Aorta (tissue), 5 donors: ENCODE measurements at regions not wholly inside any gene's neighbourhood (a gene's known extent, or its start where the extent isn't known, plus 50 kb on each side); places are given as distances from the start of the nearest gene placed in this dataset.

ENCODE experiments used
- ATAC-seq: fragments of 200-7000 bp; cut with Tn5 transposase; one replicate; pipeline ENCODE4 v1.9.1; 2022; ENCODE audit warnings: moderate library complexity; ENCODE audit not compliant: low FRiP score
- DNase-seq, 2 donors: peaks; one replicate each; pipeline ENCODE4 v3.0.0-alpha.2; 2020
- H3K27ac ChIP-seq, 2 donors: one replicate each; pipeline ENCODE4 v1.5.1; 2013; ENCODE audit warnings: low read length in 2 of 2, mild to moderate bottlenecking in 2 of 2, moderate library complexity in 2 of 2, control low read depth in 1 of 2, inconsistent platforms in 1 of 2, low read depth in 1 of 2
- H3K27me3 ChIP-seq, 2 donors: one replicate each; pipeline ENCODE4 v1.6.1; 2013; ENCODE audit warnings: control low read depth in 1 of 2, low read length in 1 of 2, mild to moderate bottlenecking in 1 of 2, moderate library complexity in 1 of 2; ENCODE audit not compliant: insufficient read depth in 2 of 2, control insufficient read depth in 1 of 2
- H3K36me3 ChIP-seq, 2 donors: one replicate each; pipeline ENCODE4 v1.6.1; 2013; ENCODE audit warnings: control low read depth in 1 of 2, low read length in 1 of 2, mild to moderate bottlenecking in 1 of 2; ENCODE audit not compliant: insufficient read depth in 2 of 2, control insufficient read depth in 1 of 2
- H3K4me1 ChIP-seq, 2 donors: one replicate each; pipeline ENCODE4 v1.6.1; 2013; ENCODE audit warnings: low read length in 2 of 2, control low read depth in 1 of 2, mild to moderate bottlenecking in 1 of 2, moderate library complexity in 1 of 2; ENCODE audit not compliant: insufficient read depth in 2 of 2, control insufficient read depth in 1 of 2
- H3K4me3 ChIP-seq, 2 donors: one replicate each; pipeline ENCODE4 v1.5.1; 2013; ENCODE audit warnings: low read length in 2 of 2, control low read depth in 1 of 2, mild to moderate bottlenecking in 1 of 2
- H3K9me3 ChIP-seq: one replicate; pipeline ENCODE4 v1.6.1; 2013; ENCODE audit warnings: mild to moderate bottlenecking, low read length; ENCODE audit not compliant: control insufficient read depth
- WGBS, 2 donors: extraction: QIAGEN DNeasy Blood & Tissue Kit; methylation state at CpG; one replicate each; pipeline ENCODE4 v1.1.7; 2013; 5-methylcytosine and 5-hydroxymethylcytosine counted together
- intact Hi-C, 2 donors: fragments of 100-400 bp; cut with DNase I; formaldehyde crosslinking; loops; one replicate each; pipeline versions ENCODE4 v1.14.2 to v1.15.0; 2022
- donor health status: healthy with polysubstance abuse.
- donor health status: Bipolar disorder and iron deficiency.
- donor health status: DM: no; HTN: no; CAD: no.
- donor health status: DM: no; HTN: no; CAD: no.
- donor health status: DM: yes; HTN: yes; CAD: no.

- no peak overlapping the region for H3K4me3 ChIP-seq
- intact Hi-C loops, result no loop called here
- H3K4me1 ChIP-seq, result no peaks in the 10 kb centered on the region
- no peak overlapping the region for H3K27ac ChIP-seq
- DNase-seq (no peak), ATAC-seq (no peak)
- H3K9me3 ChIP-seq, result peaks cover 6% of the 10 kb centered on the region
- peaks cover 0 to 1% of the 10 kb centered on the region in 2 donors for H3K27me3 ChIP-seq
- no peaks in the 10 kb centered on the region for H3K36me3 ChIP-seq
- WGBS, 2 donors, result 86 to 88% methylated on average over 2 of the region's 2 CpGs
Measured at GRCh38 chr21:22125581-22125980, 1127.4 kb downstream of the NCAM2 start.

DNA sequence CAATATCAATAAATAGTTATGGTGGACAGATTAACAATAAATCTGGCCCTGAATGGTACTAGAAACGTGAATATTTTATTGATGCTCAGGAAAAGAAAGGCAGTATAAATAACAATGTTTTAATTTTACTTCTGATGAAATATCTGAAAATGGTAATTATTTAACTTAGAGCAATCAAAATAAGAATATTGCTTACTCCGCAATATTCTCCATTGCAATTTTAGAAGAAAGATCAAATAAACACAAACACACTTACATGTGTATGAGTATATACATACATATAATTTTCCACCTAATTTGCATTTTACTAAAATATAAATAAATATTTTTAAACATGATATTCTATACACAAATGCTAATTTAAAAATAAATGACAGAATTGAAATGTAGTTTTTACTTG, 1130.5 kb downstream of the NCAM2 start:
- intact Hi-C loops, result no loop called here
- H3K4me3 ChIP-seq, result no peak overlapping the region
- no peaks in the 10 kb centered on the region for H3K36me3 ChIP-seq
- no peaks in the 10 kb centered on the region for H3K4me1 ChIP-seq
- no peak overlapping the region for H3K27ac ChIP-seq
- DNase-seq, result no peak
- ATAC-seq, result no peak
- no peaks in the 10 kb centered on the region for H3K27me3 ChIP-seq
- WGBS, 2 donors, result 64 to 68% methylated on average over 2 of the region's 2 CpGs
- H3K9me3 ChIP-seq, result no peaks in the 10 kb centered on the region

DNA sequence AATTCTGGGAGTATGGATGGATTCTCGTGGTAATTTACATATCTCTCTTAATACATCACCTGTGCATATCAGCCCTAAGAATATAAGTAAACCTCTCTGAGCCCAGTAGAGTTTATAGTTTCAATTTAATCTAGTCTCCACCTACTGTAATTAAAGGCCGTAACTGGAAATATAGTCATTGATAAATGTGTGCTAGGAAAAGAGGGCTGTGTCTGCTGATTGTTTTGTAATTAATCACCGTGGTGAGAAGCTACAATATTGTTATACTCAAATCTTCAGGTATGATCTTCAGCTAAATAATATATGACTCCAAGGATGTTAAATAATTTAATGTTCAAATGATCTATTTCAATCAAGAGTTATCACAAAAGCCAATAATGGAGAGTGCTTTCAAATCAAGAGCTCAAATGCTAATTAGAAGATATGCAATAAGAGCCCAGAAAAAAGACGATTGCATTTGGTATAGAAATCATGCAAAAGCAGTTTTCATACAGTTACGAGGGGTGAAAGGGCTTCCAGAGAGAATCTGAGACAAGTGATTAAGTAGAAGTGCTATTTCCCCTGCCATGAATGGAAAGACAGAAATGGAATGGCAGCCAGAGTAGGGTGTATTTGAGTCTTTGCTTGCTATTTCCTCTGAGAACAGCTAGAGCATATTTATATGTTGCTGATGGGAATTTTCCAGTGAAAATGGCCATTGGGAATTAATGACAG, 1134.3 kb downstream of the NCAM2 start:
- no peak overlapping the region for H3K27ac ChIP-seq
- no peaks in the 10 kb centered on the region for H3K36me3 ChIP-seq
- intact Hi-C loops, result no loop called here
- DNase-seq (no peak), ATAC-seq (no peak)
- 75 to 82% methylated on average over 5 of the region's 5 CpGs for WGBS, 2 donors
- H3K27me3 ChIP-seq, result no peaks in the 10 kb centered on the region
- no peaks in the 10 kb centered on the region for H3K4me1 ChIP-seq
- H3K4me3 ChIP-seq, result no peak overlapping the region
- no peaks in the 10 kb centered on the region for H3K9me3 ChIP-seq

- H3K4me1 ChIP-seq, result no peaks in the 10 kb centered on the region
- DNase-seq (no peak), ATAC-seq (no peak)
- no peaks in the 10 kb centered on the region for H3K9me3 ChIP-seq
- intact Hi-C loops, result no loop called here
- 81 to 86% methylated on average over 3 of the region's 3 CpGs for WGBS, 2 donors
- no peaks in the 10 kb centered on the region for H3K27me3 ChIP-seq
- H3K36me3 ChIP-seq, result no peaks in the 10 kb centered on the region
- no peak overlapping the region for H3K27ac ChIP-seq
- no peak overlapping the region for H3K4me3 ChIP-seq
Measured at GRCh38 chr21:22136740-22137139, 1138.5 kb downstream of the NCAM2 start.

DNA sequence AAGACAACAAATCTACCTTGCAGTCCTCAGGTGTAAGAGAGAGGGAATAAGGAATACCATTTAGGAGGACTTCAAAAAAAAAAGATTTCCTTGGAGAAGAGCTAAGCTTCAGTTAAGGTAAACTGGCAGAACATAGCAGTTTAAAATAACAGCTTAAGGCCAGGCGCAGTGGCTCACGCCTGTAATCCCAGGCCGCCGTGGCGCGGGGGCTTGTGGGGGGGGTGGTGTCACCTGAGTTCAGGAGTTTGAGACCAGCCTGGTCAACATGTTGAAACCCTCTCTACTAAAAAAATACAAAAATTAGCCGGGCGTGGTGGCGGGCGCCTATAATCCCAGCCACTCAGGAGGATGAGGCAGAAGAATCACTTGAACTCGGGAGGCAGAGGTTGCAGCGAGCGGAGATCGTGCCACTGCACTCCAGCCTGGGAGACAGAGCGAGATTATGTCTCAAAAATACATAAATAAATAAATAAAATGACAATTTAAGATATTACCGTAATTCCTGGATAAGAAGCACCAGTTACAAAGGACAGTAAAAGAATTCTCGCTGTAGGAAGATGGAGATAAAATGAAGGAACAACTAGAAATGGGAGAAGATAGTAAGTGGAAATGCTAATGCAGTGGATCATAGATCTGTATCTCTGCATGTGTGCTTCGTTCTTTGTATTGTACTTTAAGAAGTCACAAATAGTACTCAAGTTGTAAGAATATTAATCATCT, 1140.2 kb downstream of the NCAM2 start:
- intact Hi-C loops, result no loop called here
- no peak for ATAC-seq
- DNase-seq, result no peak
- Histone ChIP-seq H3K9me3 (no peaks in the 10 kb centered on the region), H3K36me3 (no peaks in the 10 kb centered on the region), H3K4me3 (no peak overlapping the region), H3K4me1 (no peaks in the 10 kb centered on the region), H3K27me3 (no peaks in the 10 kb centered on the region), H3K27ac (no peak overlapping the region)
- WGBS, 2 donors, result 84% methylated on average over 18 of the region's 18 CpGs

DNA sequence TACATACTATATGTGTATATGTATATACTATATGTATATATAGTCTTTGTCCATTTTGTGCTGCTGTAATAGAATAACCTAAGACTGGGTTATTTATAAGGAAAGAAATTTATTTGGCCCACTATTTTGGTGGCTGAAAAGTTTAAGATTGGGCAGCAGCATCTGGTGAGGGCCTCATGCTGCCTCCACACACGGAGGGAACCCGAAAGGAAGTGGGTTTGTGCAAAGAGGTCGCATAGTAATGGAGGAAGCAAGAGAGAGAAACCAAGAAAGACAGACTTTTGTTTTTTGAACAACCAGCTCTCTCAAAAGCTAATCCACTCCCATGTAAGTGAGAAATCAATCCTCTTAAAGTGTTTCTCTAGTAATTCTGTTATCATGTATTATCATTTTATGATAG, 1147.3 kb downstream of the NCAM2 start:
- DNase-seq (no peak), ATAC-seq (no peak)
- H3K27me3 ChIP-seq, result no peaks in the 10 kb centered on the region
- no peaks in the 10 kb centered on the region for H3K4me1 ChIP-seq
- WGBS, 2 donors, result 70 to 73% methylated on average over 3 of the region's 3 CpGs
- no peaks in the 10 kb centered on the region for H3K36me3 ChIP-seq
- peaks cover 3% of the 10 kb centered on the region for H3K9me3 ChIP-seq
- H3K4me3 ChIP-seq, result no peak overlapping the region
- intact Hi-C loops, result no loop called here
- no peak overlapping the region for H3K27ac ChIP-seq

- Histone ChIP-seq H3K9me3 (no peaks in the 10 kb centered on the region), H3K4me3 (no peak overlapping the region), H3K4me1 (no peaks in the 10 kb centered on the region), H3K27ac (no peak overlapping the region), H3K27me3 (no peaks in the 10 kb centered on the region), H3K36me3 (no peaks in the 10 kb centered on the region)
- ATAC-seq, result no peak
- intact Hi-C loops, result no loop called here
- no peak for DNase-seq
Measured at GRCh38 chr21:22154579-22155274, 1156.5 kb downstream of the NCAM2 start.

- ATAC-seq, result no peak
- DNase-seq, result no peak
- no peaks in the 10 kb centered on the region for H3K9me3 ChIP-seq
- no peaks in the 10 kb centered on the region for H3K4me1 ChIP-seq
- no peaks in the 10 kb centered on the region for H3K27me3 ChIP-seq
- no peak overlapping the region for H3K27ac ChIP-seq
- intact Hi-C loops, result no loop called here
- no peak overlapping the region for H3K4me3 ChIP-seq
- no peaks in the 10 kb centered on the region for H3K36me3 ChIP-seq
Measured at GRCh38 chr21:22164912-22165311, 1166.7 kb downstream of the NCAM2 start.

GRCh38 chr21:22174746-22175145, 1176.5 kb downstream of the NCAM2 start:
- Histone ChIP-seq H3K27me3 (no peaks in the 10 kb centered on the region), H3K9me3 (no peaks in the 10 kb centered on the region), H3K36me3 (no peaks in the 10 kb centered on the region), H3K4me1 (no peaks in the 10 kb centered on the region), H3K4me3 (no peak overlapping the region), H3K27ac (no peak overlapping the region)
- ATAC-seq, result no peak
- intact Hi-C loops, result no loop called here
- DNase-seq, result no peak
- WGBS, 2 donors, result 83 to 85% methylated on average over 1 of the region's 1 CpG
